DOHH2 (cell line): ENCODE measurements at regions not wholly inside any gene's neighbourhood (a gene's known extent, or its start where the extent isn't known, plus 50 kb on each side); places are given as distances from the start of the nearest gene placed in this dataset.

ENCODE experiments used
- H3F3A ChIP-seq: fragments of 200-600 bp; sonication (generic), shearing (Covaris generic); 2 replicates; pipeline ENCODE4 v1.6.0; 2016; ENCODE audit warnings: antibody characterized with exemption, mild to moderate bottlenecking; ENCODE audit not compliant: control insufficient read depth, insufficient read depth
- H3K27ac ChIP-seq: fragments of 200-600 bp; sonication (generic); 2 replicates; pipeline ENCODE4 v1.5.1; 2014; ENCODE audit warnings: low read depth, mild to moderate bottlenecking, low read length, moderate library complexity
- H3K27me3 ChIP-seq: fragments of 200-600 bp; sonication (generic); 2 replicates; pipeline ENCODE4 v1.6.1; 2014; ENCODE audit warnings: mild to moderate bottlenecking, low read length, mixed read lengths; ENCODE audit not compliant: control insufficient read depth
- H3K36me3 ChIP-seq: fragments of 200-600 bp; sonication (generic); 2 replicates; pipeline ENCODE4 v1.6.1; 2014; ENCODE audit warnings: mild to moderate bottlenecking, low read length, moderate library complexity, mixed read lengths; ENCODE audit not compliant: control insufficient read depth
- H3K4me1 ChIP-seq: fragments of 200-600 bp; sonication (generic); 2 replicates; pipeline ENCODE4 v1.6.1; 2014; ENCODE audit warnings: mild to moderate bottlenecking, low read length, mixed read lengths; ENCODE audit not compliant: control insufficient read depth
- H3K4me2 ChIP-seq: fragments of 200-600 bp; sonication (generic); 2 replicates; pipeline ENCODE4 v1.6.0; 2014; ENCODE audit warnings: mild to moderate bottlenecking, low read length, moderate library complexity
- H3K4me3 ChIP-seq: fragments of 200-600 bp; sonication (generic); 2 replicates; pipeline ENCODE4 v1.5.1; 2014; ENCODE audit warnings: mild to moderate bottlenecking, low read length, mixed read lengths
- H3K79me2 ChIP-seq: fragments of 200-600 bp; sonication (generic); 2 replicates; pipeline ENCODE4 v1.6.1; 2014; ENCODE audit warnings: mild to moderate bottlenecking, low read length, mixed read lengths; ENCODE audit not compliant: control insufficient read depth
- H3K9me2 ChIP-seq: fragments of 200-600 bp; sonication (generic); replicated peaks from 2 replicates; pipeline ENCODE4 v1.6.1; 2014; ENCODE audit warnings: mild to moderate bottlenecking, low read length, mixed read lengths; ENCODE audit not compliant: control insufficient read depth
- H3K9me3 ChIP-seq: fragments of 200-600 bp; sonication (generic); 2 replicates; pipeline ENCODE4 v1.6.1; 2014; ENCODE audit warnings: antibody characterized with exemption, low read length, mixed read lengths; ENCODE audit not compliant: control insufficient read depth, insufficient read depth
- H4K20me1 ChIP-seq: fragments of 200-600 bp; sonication (generic); 2 replicates; pipeline ENCODE4 v1.6.0; 2014; ENCODE audit warnings: low read depth, mild to moderate bottlenecking, antibody characterized with exemption, low read length, moderate library complexity; ENCODE audit not compliant: control insufficient read depth, insufficient read depth
- EZH2phosphoT487 ChIP-seq: fragments of 200-600 bp; sonication (generic); IDR thresholded peaks from 2 replicates; pipeline ENCODE4 v1.6.1; 2017; ENCODE audit warnings: borderline replicate concordance, mild to moderate bottlenecking, antibody characterized with exemption, low read length, moderate library complexity, mixed read lengths
- TF ChIP-seq, protein P1 (sequence below): fragments of 200-600 bp; sonication (generic); IDR thresholded peaks from one replicate; pipeline ENCODE4 v1.5.1; 2014; ENCODE audit warnings: antibody characterized with exemption, mild to moderate bottlenecking, low read depth, low read length; ENCODE audit not compliant: poor library complexity, severe bottlenecking

- Histone ChIP-seq H3K9me3 (no peaks in the 10 kb centered on the region), H3K4me3 (no peak overlapping the region), H3K27me3 (peaks cover 9% of the 10 kb centered on the region), H4K20me1 (no peaks in the 10 kb centered on the region), H3K4me2 (no peak overlapping the region), H3K36me3 (no peaks in the 10 kb centered on the region), H3F3A (no peaks in the 10 kb centered on the region), H3K9me2 (no peaks in the 10 kb centered on the region), H3K4me1 (no peaks in the 10 kb centered on the region), H3K79me2 (no peaks in the 10 kb centered on the region), H3K27ac (no peak overlapping the region)
- TF ChIP-seq EZH2phosphoT487 = no peak
- TF ChIP-seq, protein P1, sequence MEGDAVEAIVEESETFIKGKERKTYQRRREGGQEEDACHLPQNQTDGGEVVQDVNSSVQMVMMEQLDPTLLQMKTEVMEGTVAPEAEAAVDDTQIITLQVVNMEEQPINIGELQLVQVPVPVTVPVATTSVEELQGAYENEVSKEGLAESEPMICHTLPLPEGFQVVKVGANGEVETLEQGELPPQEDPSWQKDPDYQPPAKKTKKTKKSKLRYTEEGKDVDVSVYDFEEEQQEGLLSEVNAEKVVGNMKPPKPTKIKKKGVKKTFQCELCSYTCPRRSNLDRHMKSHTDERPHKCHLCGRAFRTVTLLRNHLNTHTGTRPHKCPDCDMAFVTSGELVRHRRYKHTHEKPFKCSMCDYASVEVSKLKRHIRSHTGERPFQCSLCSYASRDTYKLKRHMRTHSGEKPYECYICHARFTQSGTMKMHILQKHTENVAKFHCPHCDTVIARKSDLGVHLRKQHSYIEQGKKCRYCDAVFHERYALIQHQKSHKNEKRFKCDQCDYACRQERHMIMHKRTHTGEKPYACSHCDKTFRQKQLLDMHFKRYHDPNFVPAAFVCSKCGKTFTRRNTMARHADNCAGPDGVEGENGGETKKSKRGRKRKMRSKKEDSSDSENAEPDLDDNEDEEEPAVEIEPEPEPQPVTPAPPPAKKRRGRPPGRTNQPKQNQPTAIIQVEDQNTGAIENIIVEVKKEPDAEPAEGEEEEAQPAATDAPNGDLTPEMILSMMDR = no peak
Observed at GRCh38 chr6:152893187-152893586, 89.7 kb downstream of the FBXO5 start.

DNA sequence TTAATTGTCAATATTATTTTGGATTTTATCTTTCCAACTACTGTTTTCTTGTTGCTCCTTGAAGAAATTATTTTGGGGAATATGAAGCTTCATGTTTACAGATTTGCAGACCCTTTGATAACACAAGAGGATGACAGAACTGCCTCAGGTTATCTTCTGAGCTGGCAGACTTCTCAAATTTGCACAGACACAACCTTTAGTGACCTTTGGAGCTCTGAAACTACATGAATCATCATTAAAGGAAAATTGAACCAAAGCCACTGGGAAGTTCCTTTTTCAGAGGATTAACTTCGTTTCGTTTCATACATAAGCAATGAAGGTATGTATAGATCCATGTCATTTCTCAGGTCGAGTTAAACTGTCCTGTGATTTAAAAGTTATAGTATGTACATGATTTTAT, 85.9 kb downstream of the FBXO5 start:
- TF ChIP-seq, protein P1 = no peak
- TF ChIP-seq EZH2phosphoT487 = no peak
- Histone ChIP-seq H3K79me2 (no peaks in the 10 kb centered on the region), H3K4me1 (no peaks in the 10 kb centered on the region), H3K27ac (no peak overlapping the region), H3K9me3 (no peaks in the 10 kb centered on the region), H3K4me3 (no peak overlapping the region), H3F3A (no peaks in the 10 kb centered on the region), H3K9me2 (no peaks in the 10 kb centered on the region), H3K4me2 (no peak overlapping the region), H3K27me3 (0 out of 2 replicates have a peak, but pooled peaks cover 3% of the 10 kb centered on the region), H3K36me3 (no peaks in the 10 kb centered on the region), H4K20me1 (no peaks in the 10 kb centered on the region)

DNA sequence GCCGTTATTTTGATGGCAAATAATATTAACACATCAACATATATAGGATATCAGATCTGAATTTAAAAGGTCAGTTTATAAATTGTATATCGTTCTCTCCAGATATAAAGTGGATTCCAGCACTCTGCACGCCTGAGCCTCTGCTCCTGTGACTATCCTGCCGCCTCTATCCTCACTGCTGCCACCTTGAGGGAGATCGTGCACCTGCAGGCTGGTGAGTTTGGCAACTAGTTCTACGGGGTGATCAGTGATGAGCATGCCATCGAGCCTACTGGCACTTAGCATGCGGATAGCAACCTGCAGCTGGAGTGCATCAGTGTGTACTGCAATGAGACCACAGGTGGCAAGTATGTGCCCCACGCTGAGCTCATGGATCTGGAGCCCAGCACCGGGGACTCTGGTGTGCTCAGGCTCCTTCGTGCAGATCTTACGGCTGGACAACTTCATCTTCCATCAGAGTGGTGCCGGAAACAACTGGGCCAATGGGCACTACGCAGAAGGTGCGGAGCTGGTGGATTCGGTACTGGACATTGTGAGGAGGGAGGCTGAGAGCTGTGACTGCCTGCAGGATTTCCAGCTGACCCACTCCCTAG, 84.9 kb downstream of the FBXO5 start:
- Histone ChIP-seq H3K36me3 (no peaks in the 10 kb centered on the region), H3K27ac (no peak overlapping the region), H3K4me3 (no peak overlapping the region), H3K79me2 (no peaks in the 10 kb centered on the region), H3K27me3 (0 out of 2 replicates have a peak, but pooled peaks cover 3% of the 10 kb centered on the region), H3F3A (no peaks in the 10 kb centered on the region), H3K9me3 (no peaks in the 10 kb centered on the region), H3K9me2 (no peaks in the 10 kb centered on the region), H4K20me1 (no peaks in the 10 kb centered on the region), H3K4me1 (no peaks in the 10 kb centered on the region), H3K4me2 (no peak overlapping the region)
- no peak for TF ChIP-seq EZH2phosphoT487
- TF ChIP-seq, protein P1 = peak; percentile 89
